HCT116 (cell line): ENCODE measurements at regions not wholly inside any gene's neighbourhood (a gene's known extent, or its start where the extent isn't known, plus 50 kb on each side); places are given as distances from the start of the nearest gene placed in this dataset.

ENCODE experiments used
- ATAC-seq: fragments of 200-7000 bp; cut with Tn5 transposase; 2 replicates; pipeline ENCODE4 v1.9.1; 2020; ENCODE audit warnings: mild to moderate bottlenecking, moderate library complexity
- BruUV-seq: library from RNA; stranded (reverse); fragments of 400-500 nt; replicated peaks from 2 replicates; lab custom pipeline; 2021; lab: Mats Ljungman, UMichigan
- CTCF ChIA-PET: fragments of 300-600 bp; sonication (Branson Sonifier 250); formaldehyde crosslinking; loops from one replicate; lab custom pipeline; 2021; ENCODE audit warnings: antibody characterized with exemption; lab: Charles Lee
- POLR2A ChIA-PET: fragments of 300-600, 350-600 bp; sonication (Branson Sonifier 250); formaldehyde crosslinking; loops from one replicate; lab custom pipeline; 2021; ENCODE audit warnings: antibody characterized with exemption; lab: Charles Lee
- RAD21 ChIA-PET, 2 experiments: fragments of 300-600 bp; sonication (Branson Sonifier 250); formaldehyde crosslinking; loops; one replicate each; lab custom pipeline; 2023; ENCODE audit warnings: low total read pairs in 2 of 2; ENCODE audit not compliant: uncharacterized antibody in 2 of 2, unreplicated experiment in 2 of 2, low non-redundant PET in 1 of 2; lab: Charles Lee
- DNase-seq: peaks from one replicate; pipeline ENCODE4 v3.0.0-alpha.2; 2010; ENCODE audit warnings: low read depth, low spot score
- H2AFZ ChIP-seq: fragments of 200-600 bp; shearing (Covaris generic), sonication (generic); 2 replicates; pipeline ENCODE4 v1.6.1; 2017; ENCODE audit warnings: low read depth, mixed run types, mixed read lengths, antibody characterized with exemption, low read length; ENCODE audit not compliant: poor library complexity, severe bottlenecking
- H3K27ac ChIP-seq: 2 replicates; pipeline ENCODE4 v1.5.1; 2012; ENCODE audit warnings: low read depth, low read length
- H3K27me3 ChIP-seq: fragments of 200-600 bp; sonication (generic); 2 replicates; pipeline ENCODE4 v1.6.1; 2016; ENCODE audit warnings: mixed run types, low read length, mixed read lengths; ENCODE audit not compliant: insufficient read depth
- H3K36me3 ChIP-seq, 2 experiments: fragments of 200-500 bp in 1 of 2; fragments of 200-600 bp in 1 of 2; sonication (Bioruptor generic) in 1 of 2; sonication (generic) in 1 of 2; 2 replicates each; pipeline versions ENCODE4 v1.5.1 to v1.6.1; 2014 to 2016; ENCODE audit warnings: low read length in 2 of 2, inconsistent platforms in 1 of 2, mixed read lengths in 1 of 2, mixed run types in 1 of 2; ENCODE audit not compliant: insufficient read depth in 2 of 2, control insufficient read depth in 1 of 2
- H3K4me1 ChIP-seq, 2 experiments: fragments of 200-600 bp in 1 of 2; sonication (generic) in 1 of 2; 2 replicates each; pipeline versions ENCODE4 v1.5.1 to v1.6.1; 2012 to 2017; ENCODE audit warnings: low read length in 2 of 2, inconsistent platforms in 1 of 2, mild to moderate bottlenecking in 1 of 2, mixed read lengths in 1 of 2, mixed run types in 1 of 2, moderate library complexity in 1 of 2; ENCODE audit not compliant: insufficient read depth in 2 of 2, control insufficient read depth in 1 of 2
- H3K4me2 ChIP-seq: fragments of 200-600 bp; sonication (generic); 2 replicates; pipeline ENCODE4 v1.6.1; 2017; ENCODE audit warnings: mixed run types, low read length, mixed read lengths
- H3K4me3 ChIP-seq, 2 experiments: fragments of 200-600 bp in 1 of 2; sonication (generic) in 1 of 2; replicated peaks in 1 of 2; 2 replicates each; pipeline ENCODE4 v1.5.1; 2011 to 2016; ENCODE audit warnings: low read length in 2 of 2, control low read depth in 1 of 2, low read depth in 1 of 2, mild to moderate bottlenecking in 1 of 2, mixed read lengths in 1 of 2, mixed run types in 1 of 2
- H3K79me2 ChIP-seq: fragments of 200-600 bp; sonication (generic); 2 replicates; pipeline ENCODE4 v1.6.1; 2017; ENCODE audit warnings: mild to moderate bottlenecking, mixed run types, low read length, moderate library complexity, mixed read lengths; ENCODE audit not compliant: insufficient read depth
- H3K9ac ChIP-seq: fragments of 200-600 bp; sonication (generic); 2 replicates; pipeline ENCODE4 v1.6.1; 2016; ENCODE audit warnings: low read length, mixed read lengths
- H3K9me2 ChIP-seq: fragments of 200-600 bp; sonication (generic), shearing (Covaris generic); 2 replicates; pipeline ENCODE4 v1.6.1; 2017; ENCODE audit warnings: mixed run types, mild to moderate bottlenecking, moderate library complexity; ENCODE audit not compliant: insufficient read depth
- H3K9me3 ChIP-seq, 2 experiments: fragments of 200-500 bp in 1 of 2; fragments of 200-600 bp in 1 of 2; sonication (Bioruptor generic) in 1 of 2; sonication (generic) in 1 of 2; 2 replicates each; pipeline ENCODE4 v1.6.1; 2014 to 2017; ENCODE audit warnings: low read length in 2 of 2, mixed read lengths in 2 of 2, inconsistent platforms in 1 of 2, low read depth in 1 of 2, mild to moderate bottlenecking in 1 of 2, mixed run types in 1 of 2, moderate library complexity in 1 of 2; ENCODE audit not compliant: control insufficient read depth in 1 of 2, insufficient read depth in 1 of 2
- H4K20me1 ChIP-seq: fragments of 200-600 bp; sonication (generic), shearing (Covaris generic); 2 replicates; pipeline ENCODE4 v1.6.1; 2017; ENCODE audit warnings: mixed run types, mild to moderate bottlenecking, moderate library complexity; ENCODE audit not compliant: insufficient read depth
- CBX3 ChIP-seq: IDR thresholded peaks from 2 replicates; pipeline ENCODE4 v1.6.1; 2012; ENCODE audit warnings: low read depth
- CEBPB ChIP-seq: IDR thresholded peaks from 2 replicates; pipeline ENCODE4 v1.6.1; 2012; ENCODE audit warnings: low read depth
- CTCF ChIP-seq, 3 experiments: fragments of 200-600 bp in 1 of 3; sonication (generic) in 1 of 3; IDR thresholded peaks in 2 of 3; conservative IDR thresholded peaks in 1 of 3; 2 replicates each; pipeline ENCODE4 v1.5.1; 2012 to 2017; ENCODE audit warnings: low read depth in 2 of 3, low read length in 2 of 3, antibody characterized with exemption in 1 of 3, borderline replicate concordance in 1 of 3, control low read depth in 1 of 3, mild to moderate bottlenecking in 1 of 3, mixed read lengths in 1 of 3, mixed run types in 1 of 3, moderate library complexity in 1 of 3; ENCODE audit not compliant: insufficient read depth in 1 of 3
- EZH2 ChIP-seq: fragments of 200-600 bp; sonication (generic); IDR thresholded peaks from 2 replicates; pipeline ENCODE4 v1.6.1; 2017; ENCODE audit warnings: antibody characterized with exemption, mixed run types
- POLR2A ChIP-seq: IDR thresholded peaks from 2 replicates; pipeline ENCODE4 v1.7.0; 2011; ENCODE audit warnings: borderline replicate concordance; ENCODE audit not compliant: insufficient read depth, insufficient read length; ENCODE audit errors: extremely low read depth
- RAD21 ChIP-seq: IDR thresholded peaks from 2 replicates; pipeline ENCODE4 v1.6.1; 2012; ENCODE audit warnings: low read depth, mild to moderate bottlenecking
- SP1 ChIP-seq: IDR thresholded peaks from 2 replicates; pipeline ENCODE4 v1.6.1; 2012; ENCODE audit warnings: low read depth
- SRF ChIP-seq: IDR thresholded peaks from 2 replicates; pipeline ENCODE4 v1.6.1; 2012; ENCODE audit warnings: low read depth
- YY1 ChIP-seq: IDR thresholded peaks from 2 replicates; pipeline ENCODE4 v1.6.1; 2011; ENCODE audit warnings: low read length, low read depth, moderate library complexity, mild to moderate bottlenecking; ENCODE audit not compliant: insufficient replicate concordance; ENCODE audit errors: extremely low read depth
- ZFX ChIP-seq: fragments of 450-650 bp; IDR thresholded peaks from 2 replicates; pipeline ENCODE4 v1.6.1; 2017
- intact Hi-C: fragments of 100-400 bp; cut with micrococcal nuclease; formaldehyde crosslinking; loops from 2 replicates; pipeline ENCODE4 v1.10.0; 2022

- Histone ChIP-seq H3K36me3 (no peaks in the 10 kb centered on the region), H3K4me1 (no peaks in the 10 kb centered on the region)
- ATAC-seq, result peak; percentile 36; the same call in 1 of the 2 replicates
- TF ChIP-seq CTCF (IDR thresholded peaks at IDR 0.05 in 2 of 3, conservative IDR thresholded peaks at IDR 0.05 in 1 of 3; ENCODE audit: borderline replicate concordance in 1 of 3, insufficient read depth in 1 of 3, low read depth in 2 of 3, low read length in 2 of 3), result 0 out of 6 replicates have a peak, but pooled peaks of 1 of the 3 experiments have one; percentile 2
- no peak for TF ChIP-seq CEBPB
- no peak for TF ChIP-seq YY1
- peak; percentile 4; the same call in 1 of the 2 replicates for TF ChIP-seq RAD21
- TF ChIP-seq POLR2A, result no peak
- TF ChIP-seq, all 23 proteins: peak for 2
- Histone ChIP-seq H3K27ac (no peak overlapping the region), H3K9ac (no peak overlapping the region), H3K9me3 (no peaks in the 10 kb centered on the region), H4K20me1 (no peaks in the 10 kb centered on the region), H3K4me3 (no peak overlapping the region), H3K79me2 (no peaks in the 10 kb centered on the region), H3K27me3 (no peaks in the 10 kb centered on the region), H3K9me2 (no peaks in the 10 kb centered on the region), H2AFZ (no peak overlapping the region), H3K4me2 (no peak overlapping the region)
- DNase-seq, result no peak
- intact Hi-C loops, result no loop called here
- ChIA-PET CTCF (no interaction called here), RAD21 (no interaction called here), POLR2A (no interaction called here)
- no TSS peak for BruUV-seq
Measured at GRCh38 chr10:120184547-120185337, 272.3 kb upstream of the PLPP4 start.

- Histone ChIP-seq H3K27ac (no peak overlapping the region), H3K9me2 (no peaks in the 10 kb centered on the region), H3K36me3 (no peaks in the 10 kb centered on the region), H2AFZ (no peak overlapping the region), H3K4me1 (no peaks in the 10 kb centered on the region), H3K79me2 (no peaks in the 10 kb centered on the region), H3K9ac (no peak overlapping the region), H3K4me2 (no peak overlapping the region), H4K20me1 (no peaks in the 10 kb centered on the region), H3K27me3 (no peaks in the 10 kb centered on the region; the same call in 1 of the 2 replicates), H3K9me3 (no peaks in the 10 kb centered on the region), H3K4me3 (no peak overlapping the region)
- no peak for DNase-seq
- ChIA-PET CTCF (no interaction called here), RAD21 (no interaction called here), POLR2A (no interaction called here)
- intact Hi-C loops, result no loop called here
- no TSS peak for BruUV-seq
- TF ChIP-seq ZFX, result no peak
- TF ChIP-seq SP1, result no peak
- no peak for TF ChIP-seq CBX3
- no peak for TF ChIP-seq CTCF (IDR thresholded peaks at IDR 0.05 in 2 of 3, conservative IDR thresholded peaks at IDR 0.05 in 1 of 3; ENCODE audit: borderline replicate concordance in 1 of 3, insufficient read depth in 1 of 3, low read depth in 2 of 3, low read length in 2 of 3)
- TF ChIP-seq EZH2, result no peak
- TF ChIP-seq YY1, result no peak
- no peak for TF ChIP-seq SRF
- ATAC-seq, result no peak
Measured at GRCh38 chr10:120186506-120186905, 270.5 kb upstream of the PLPP4 start.
